ENCODE measurements at regions not wholly inside any gene's neighbourhood (a gene's known extent, or its start where the extent isn't known, plus 50 kb on each side); places are given as distances from the start of the nearest gene placed in this dataset.

DNA sequence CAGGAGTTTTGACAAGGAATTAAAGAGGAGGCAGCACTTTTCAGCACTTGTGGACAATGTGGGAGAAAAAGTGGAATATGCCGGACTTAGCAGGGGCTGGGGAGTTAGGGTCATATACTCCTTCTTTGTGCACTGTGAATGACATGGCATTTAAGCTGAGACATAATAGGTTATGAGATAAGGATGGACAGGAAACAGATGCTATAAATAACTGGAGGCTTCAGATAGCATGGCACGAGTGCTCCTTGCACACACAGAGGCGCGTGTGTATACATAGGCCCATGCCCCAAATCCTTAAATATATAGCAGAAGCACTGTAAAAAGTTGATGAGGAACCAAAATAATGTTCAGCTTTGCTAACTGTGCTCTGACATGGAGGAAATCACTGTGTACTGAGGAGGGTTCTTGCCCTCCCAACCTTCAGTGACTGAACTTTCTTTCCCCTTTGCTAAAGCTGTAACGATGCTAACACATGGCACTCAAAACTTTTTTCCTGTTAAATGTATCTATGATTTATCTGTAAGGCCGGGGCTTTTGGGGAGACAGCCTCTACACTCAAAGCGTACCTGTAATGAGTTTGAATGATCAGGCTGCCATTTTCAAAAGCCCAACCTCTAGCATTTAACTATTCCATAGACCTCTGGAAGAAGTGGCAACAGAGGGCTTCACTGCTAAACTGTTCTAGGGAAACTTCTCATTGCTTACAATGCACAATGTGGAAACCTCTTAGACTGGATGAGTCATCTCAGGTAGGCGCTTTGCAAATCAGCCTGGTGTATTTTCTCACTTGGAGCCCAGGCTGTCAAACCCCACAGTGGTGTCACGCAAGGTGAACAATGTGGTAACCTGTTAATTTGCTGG lies 784.6 kb downstream of the NR2F2 start:
- DNase-seq, result no peak
- H3K36me3 Mint-ChIP-seq (ENCODE audit: low read depth), result no peaks in the 10 kb centered on the region
- no peaks in the 10 kb centered on the region for H3K27me3 Mint-ChIP-seq

DNA sequence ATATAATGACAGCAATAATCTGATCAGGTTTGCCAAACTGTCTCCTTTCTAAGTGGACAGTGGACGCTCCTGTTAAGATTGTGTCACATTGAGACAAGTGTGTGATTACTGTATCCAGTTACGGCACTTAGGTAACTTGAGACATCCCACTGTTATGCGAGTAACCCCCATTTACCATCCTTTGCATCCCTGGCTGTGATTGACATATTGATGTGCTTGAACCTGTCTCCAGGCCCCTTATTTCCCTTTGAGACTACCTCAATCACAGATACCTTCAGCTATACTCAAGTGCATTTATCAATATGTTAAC lies 785.2 kb downstream of the NR2F2 start:
- peaks cover 13% of the 10 kb centered on the region for H3K9me3 Mint-ChIP-seq
- no peaks in the 10 kb centered on the region for H3K27me3 Mint-ChIP-seq
- no peak overlapping the region for H3K27ac Mint-ChIP-seq
- H3K4me3 Mint-ChIP-seq, result no peak overlapping the region
- ChIA-PET POLR2A (no interaction called here), CTCF (no interaction called here)
- no peaks in the 10 kb centered on the region for H3K4me1 Mint-ChIP-seq
- no peaks in the 10 kb centered on the region for H3K36me3 Mint-ChIP-seq (ENCODE audit: low read depth)
- DNase-seq, result no peak

More for the DNA sequence above, 784.6 kb downstream of the NR2F2 start:
- peaks cover 9% of the 10 kb centered on the region for H3K9me3 Mint-ChIP-seq
- H3K4me3 Mint-ChIP-seq, result no peak overlapping the region
- no peaks in the 10 kb centered on the region for H3K4me1 Mint-ChIP-seq
- CTCF ChIA-PET, result no interaction called here
- no peak overlapping the region for H3K27ac Mint-ChIP-seq
- POLR2A ChIA-PET, result no interaction called here

DNA sequence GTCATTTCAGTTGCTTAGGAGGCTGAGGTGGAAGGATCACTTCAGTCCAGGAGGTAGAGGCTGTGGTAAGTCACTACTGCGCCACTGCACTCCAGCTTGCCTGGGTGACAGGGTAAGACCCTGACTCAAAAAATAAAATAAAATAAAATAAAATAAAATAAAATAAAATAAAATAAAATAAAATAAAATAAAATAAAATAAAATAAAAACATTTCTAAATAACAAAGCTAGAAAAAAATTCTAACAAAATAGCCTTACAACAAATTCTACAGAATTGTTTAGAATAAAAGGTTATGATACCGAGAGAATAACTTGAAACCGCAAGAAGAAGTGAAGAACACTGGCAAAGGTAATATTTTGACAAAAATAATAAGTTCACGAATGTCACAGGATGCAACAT lies 794.3 kb downstream of the NR2F2 start:
- CTCF ChIA-PET, result no interaction called here
- H3K4me3 Mint-ChIP-seq, result no peak overlapping the region
- no peaks in the 10 kb centered on the region for H3K27me3 Mint-ChIP-seq
- no peaks in the 10 kb centered on the region for H3K36me3 Mint-ChIP-seq (ENCODE audit: low read depth)
- peaks cover 8% of the 10 kb centered on the region for H3K9me3 Mint-ChIP-seq
- H3K27ac Mint-ChIP-seq, result no peak overlapping the region
- POLR2A ChIA-PET, result no interaction called here
- H3K4me1 Mint-ChIP-seq, result no peaks in the 10 kb centered on the region
- DNase-seq, result no peak

DNA sequence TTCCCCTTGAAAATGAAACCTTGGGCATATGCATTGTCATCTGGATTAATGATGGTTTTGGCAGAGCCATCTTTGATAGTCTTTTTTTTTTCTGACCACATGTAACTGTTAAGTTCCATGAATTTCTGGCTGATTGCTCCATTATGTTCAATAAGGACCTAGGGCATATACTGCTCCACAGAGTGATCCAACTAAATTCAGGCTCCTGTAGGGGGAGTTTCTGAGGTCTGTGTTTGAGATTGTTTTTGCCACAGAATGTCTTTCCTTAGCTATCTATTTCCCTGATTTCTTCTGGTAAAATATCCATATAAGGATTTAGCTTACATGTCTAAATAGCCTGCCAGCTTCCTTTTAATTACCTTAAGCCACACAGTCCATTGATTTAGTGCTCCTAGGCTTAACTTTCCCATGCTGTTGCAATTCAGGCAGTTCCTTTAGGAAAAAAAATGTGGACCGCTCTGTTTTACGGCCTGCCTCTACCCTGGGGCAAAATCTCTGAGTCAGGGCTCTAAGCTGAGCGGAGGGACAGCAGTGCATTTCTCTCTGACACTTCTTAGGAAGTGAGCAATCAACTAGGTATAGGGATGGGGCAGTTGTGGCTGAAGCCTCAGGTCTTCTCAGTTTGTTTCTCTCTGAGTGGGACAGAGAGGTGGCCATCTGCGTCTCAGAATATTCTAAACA lies 796.2 kb downstream of the NR2F2 start:
- ChIA-PET POLR2A (no interaction called here), CTCF (no interaction called here)
- Mint-ChIP-seq H3K36me3 (ENCODE audit: low read depth) (no peaks in the 10 kb centered on the region), H3K9me3 (peaks cover 3% of the 10 kb centered on the region), H3K4me1 (no peaks in the 10 kb centered on the region), H3K4me3 (no peak overlapping the region), H3K27me3 (no peaks in the 10 kb centered on the region), H3K27ac (no peak overlapping the region)
- DNase-seq, result no peak

DNA sequence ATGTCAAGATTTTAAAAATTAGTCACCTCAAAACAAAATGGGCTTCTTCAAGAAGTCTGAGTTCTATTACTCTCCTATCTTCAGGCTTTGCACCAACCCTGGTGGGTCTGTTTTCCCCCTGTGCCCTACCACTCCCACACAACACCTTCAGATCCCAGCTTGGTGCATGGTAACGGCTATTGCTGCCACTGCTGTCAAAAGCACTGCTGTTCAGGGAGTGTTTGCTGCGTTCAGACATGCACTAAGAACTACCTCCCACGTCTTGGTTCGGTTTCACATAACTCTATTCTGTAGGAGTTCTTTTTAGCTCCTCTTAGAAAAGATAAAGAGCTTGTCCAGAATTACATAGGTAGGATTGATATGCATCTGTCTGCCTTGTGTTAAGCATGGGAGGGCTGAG lies 799.2 kb downstream of the NR2F2 start:
- H3K27me3 Mint-ChIP-seq, result no peaks in the 10 kb centered on the region
- CTCF ChIA-PET, result no interaction called here
- no peaks in the 10 kb centered on the region for H3K4me1 Mint-ChIP-seq
- POLR2A ChIA-PET, result no interaction called here
- no peak overlapping the region for H3K27ac Mint-ChIP-seq
- peaks cover 6% of the 10 kb centered on the region for H3K9me3 Mint-ChIP-seq
- no peak for DNase-seq
- H3K4me3 Mint-ChIP-seq, result no peak overlapping the region
- no peaks in the 10 kb centered on the region for H3K36me3 Mint-ChIP-seq (ENCODE audit: low read depth)

DNA sequence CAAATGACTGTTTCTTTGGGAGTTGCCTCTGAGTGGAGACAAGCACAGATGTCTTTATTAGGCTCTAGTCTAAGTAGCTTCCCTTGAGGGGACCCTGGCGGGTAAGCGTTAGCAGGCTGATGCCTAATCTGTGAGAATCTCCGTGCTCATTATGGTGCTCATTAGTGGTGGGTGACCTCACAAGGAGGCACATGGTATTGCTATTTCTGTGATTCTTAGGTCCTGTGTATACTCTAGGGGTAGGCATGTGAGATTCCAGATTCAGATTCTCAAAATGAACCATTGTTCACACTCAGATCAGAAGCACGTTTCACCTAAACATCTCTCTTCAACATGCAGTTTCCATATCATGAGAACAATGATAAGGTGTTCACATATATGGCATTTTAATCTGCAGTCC lies 809.7 kb downstream of the NR2F2 start:
- Mint-ChIP-seq H3K27ac (no peak overlapping the region), H3K36me3 (ENCODE audit: low read depth) (no peaks in the 10 kb centered on the region), H3K9me3 (peaks cover under 1% of the 10 kb centered on the region), H3K4me1 (no peaks in the 10 kb centered on the region), H3K4me3 (no peak overlapping the region), H3K27me3 (no peaks in the 10 kb centered on the region)
- no peak for DNase-seq
- ChIA-PET CTCF (no interaction called here), POLR2A (no interaction called here)

DNA sequence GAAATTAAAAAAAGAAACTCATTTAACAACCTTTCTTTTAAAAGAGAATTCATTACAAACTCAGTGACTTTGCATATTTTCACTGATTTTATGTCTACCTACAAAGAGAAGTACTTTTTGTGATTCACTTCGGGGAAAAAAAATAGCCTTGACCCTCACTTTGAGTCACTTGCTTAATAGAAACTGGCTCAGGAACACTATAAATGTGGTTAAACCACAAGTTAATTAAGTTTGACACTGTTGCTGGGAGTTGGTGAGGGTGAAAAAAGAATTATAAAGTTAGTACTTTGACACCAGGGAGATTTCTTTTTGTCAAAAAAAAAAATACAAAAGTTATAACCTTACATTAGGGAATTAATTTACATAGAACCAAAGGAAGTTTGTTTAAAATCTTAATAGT lies 810.9 kb downstream of the NR2F2 start:
- Mint-ChIP-seq H3K9me3 (peaks cover 3% of the 10 kb centered on the region), H3K36me3 (ENCODE audit: low read depth) (no peaks in the 10 kb centered on the region), H3K27ac (no peak overlapping the region), H3K4me1 (no peaks in the 10 kb centered on the region), H3K4me3 (no peak overlapping the region), H3K27me3 (no peaks in the 10 kb centered on the region)
- POLR2A ChIA-PET, result no interaction called here
- DNase-seq, result no peak
- CTCF ChIA-PET, result no interaction called here

DNA sequence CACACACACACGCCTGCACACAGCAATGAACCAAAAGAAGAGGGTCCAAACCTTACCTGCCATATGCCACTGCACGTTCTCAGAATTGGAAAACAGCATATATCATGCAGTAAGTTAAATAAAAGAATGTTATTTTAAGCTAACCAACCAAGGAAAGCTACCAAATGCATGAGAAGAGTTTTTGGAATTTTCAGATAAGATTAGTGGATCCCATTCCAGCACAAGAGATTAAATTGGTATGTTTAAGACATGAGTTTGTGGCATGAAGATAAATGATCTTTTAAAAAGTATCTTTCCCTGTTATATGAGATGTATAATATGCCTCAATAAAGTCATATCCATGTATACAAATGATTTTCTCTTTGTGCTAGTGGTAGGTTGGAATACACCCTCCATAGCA lies 811.4 kb downstream of the NR2F2 start:
- Mint-ChIP-seq H3K27ac (no peak overlapping the region), H3K9me3 (peaks cover 3% of the 10 kb centered on the region), H3K4me1 (no peaks in the 10 kb centered on the region), H3K27me3 (no peaks in the 10 kb centered on the region), H3K36me3 (ENCODE audit: low read depth) (no peaks in the 10 kb centered on the region), H3K4me3 (no peak overlapping the region)
- CTCF ChIA-PET, result no interaction called here
- POLR2A ChIA-PET, result no interaction called here
- no peak for DNase-seq

DNA sequence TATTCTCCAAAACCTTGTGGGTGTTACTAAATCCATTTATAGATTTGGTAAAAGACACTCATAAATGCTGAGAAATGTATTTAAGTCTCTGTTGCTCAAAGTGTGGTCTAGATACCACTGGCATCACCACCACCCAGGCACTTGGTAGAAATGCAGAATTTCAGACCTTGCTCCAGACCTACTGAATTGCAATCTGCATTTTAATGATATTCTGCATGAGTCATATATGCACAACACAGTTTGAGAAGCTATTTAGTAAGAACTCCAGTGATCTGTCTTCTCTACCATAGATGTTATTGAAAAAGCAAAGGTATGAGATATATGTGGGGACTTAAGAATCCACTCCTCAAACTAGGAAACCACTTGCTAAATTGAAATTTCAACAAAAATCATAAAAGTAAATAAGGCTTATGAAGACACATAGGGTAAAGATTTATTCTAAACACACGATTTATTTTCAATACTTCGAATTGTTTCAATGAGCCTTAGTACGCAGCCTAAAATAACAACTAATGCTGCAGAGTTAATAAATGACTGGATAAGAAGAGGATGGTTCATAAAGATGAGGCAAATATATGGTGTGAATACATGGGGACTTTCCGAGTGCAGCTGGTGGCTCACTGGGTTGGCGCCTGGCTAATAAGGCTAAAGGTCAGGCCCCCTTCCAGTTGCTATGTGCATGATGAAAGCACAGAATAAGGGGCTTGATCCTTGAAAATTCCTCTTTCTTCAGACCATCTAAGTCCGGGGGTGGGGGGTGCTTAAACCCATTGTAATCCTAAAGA lies 813.3 kb downstream of the NR2F2 start:
- Mint-ChIP-seq H3K27me3 (no peaks in the 10 kb centered on the region), H3K4me1 (no peaks in the 10 kb centered on the region), H3K4me3 (no peak overlapping the region), H3K9me3 (peaks cover 3% of the 10 kb centered on the region), H3K36me3 (ENCODE audit: low read depth) (no peaks in the 10 kb centered on the region), H3K27ac (no peak overlapping the region)
- CTCF ChIA-PET, result no interaction called here
- POLR2A ChIA-PET, result no interaction called here
- no peak for DNase-seq

DNA sequence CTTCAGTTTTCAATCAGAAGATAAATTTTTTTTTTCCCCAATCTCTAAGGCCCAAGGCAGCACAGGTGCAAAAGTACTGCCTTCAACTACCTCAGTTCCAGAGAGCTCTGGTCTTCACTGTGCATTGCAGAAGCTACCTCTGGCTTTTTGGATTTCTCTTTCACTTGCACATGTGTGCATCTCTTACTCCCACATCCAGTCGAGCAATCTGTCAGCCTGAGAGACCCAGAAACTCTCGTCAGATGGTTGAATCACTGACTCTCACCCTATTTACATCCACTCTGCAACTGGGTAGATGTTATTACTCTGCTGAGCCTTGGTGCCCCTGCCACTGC lies 813.8 kb downstream of the NR2F2 start:
- DNase-seq, result no peak
- H3K27ac Mint-ChIP-seq, result no peak overlapping the region
- no peak overlapping the region for H3K4me3 Mint-ChIP-seq
- no peaks in the 10 kb centered on the region for H3K36me3 Mint-ChIP-seq (ENCODE audit: low read depth)
- H3K27me3 Mint-ChIP-seq, result no peaks in the 10 kb centered on the region
- H3K4me1 Mint-ChIP-seq, result no peaks in the 10 kb centered on the region
- ChIA-PET POLR2A (no interaction called here), CTCF (no interaction called here)
- H3K9me3 Mint-ChIP-seq, result peaks cover 3% of the 10 kb centered on the region

DNA sequence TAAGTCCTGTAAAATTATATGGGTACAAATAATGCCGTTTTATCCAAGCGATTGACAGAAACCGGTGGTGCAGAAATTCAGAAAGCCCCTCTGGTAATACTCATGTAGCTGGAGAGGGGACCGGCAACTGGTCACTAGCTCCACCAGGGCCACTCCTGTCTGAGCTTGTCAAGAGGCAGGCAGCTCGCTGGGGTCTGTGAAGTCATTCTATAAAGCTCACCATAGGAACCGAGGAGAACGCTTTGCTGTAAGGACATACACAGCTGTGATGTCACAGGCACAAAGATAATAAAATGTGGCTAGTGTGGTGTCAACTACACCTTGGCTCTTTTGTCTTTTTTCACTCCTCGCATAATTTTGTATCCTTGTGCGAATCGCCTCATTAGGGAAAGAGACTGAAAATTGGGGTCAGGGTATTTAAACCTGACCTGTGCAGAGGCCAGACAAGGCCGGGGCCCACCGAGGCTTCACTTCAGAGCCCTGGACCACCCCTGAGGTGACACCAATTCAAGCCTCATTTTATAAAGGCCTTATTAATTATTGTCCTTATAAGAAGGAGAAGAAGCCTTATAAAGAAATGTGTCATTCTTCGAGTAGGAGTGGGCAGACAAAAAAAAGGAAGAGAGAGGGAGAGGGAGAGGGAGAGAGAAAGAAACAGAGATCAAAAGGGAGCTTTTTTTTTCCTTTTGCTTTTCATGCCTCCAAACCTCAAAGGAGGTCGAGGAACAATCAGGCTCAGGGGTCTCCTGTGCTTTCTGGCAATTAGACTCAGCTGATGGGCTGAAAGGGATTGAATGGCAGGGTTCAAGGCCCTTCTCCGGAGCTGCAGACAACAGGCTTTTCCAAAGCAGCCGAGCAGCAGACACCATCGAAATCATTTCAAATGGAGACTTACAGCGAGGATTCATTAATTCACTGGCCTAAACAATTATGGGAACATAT lies 813.3 kb upstream of the ARRDC4 start:
- ChIA-PET POLR2A (no interaction called here), CTCF (no interaction called here)
- no peaks in the 10 kb centered on the region for H3K36me3 Mint-ChIP-seq (ENCODE audit: low read depth)
- H3K27me3 Mint-ChIP-seq, result no peaks in the 10 kb centered on the region
- DNase-seq, result no peak
- H3K9me3 Mint-ChIP-seq, result peaks cover 6% of the 10 kb centered on the region
- no peak overlapping the region for H3K27ac Mint-ChIP-seq
- no peaks in the 10 kb centered on the region for H3K4me1 Mint-ChIP-seq
- H3K4me3 Mint-ChIP-seq, result no peak overlapping the region

DNA sequence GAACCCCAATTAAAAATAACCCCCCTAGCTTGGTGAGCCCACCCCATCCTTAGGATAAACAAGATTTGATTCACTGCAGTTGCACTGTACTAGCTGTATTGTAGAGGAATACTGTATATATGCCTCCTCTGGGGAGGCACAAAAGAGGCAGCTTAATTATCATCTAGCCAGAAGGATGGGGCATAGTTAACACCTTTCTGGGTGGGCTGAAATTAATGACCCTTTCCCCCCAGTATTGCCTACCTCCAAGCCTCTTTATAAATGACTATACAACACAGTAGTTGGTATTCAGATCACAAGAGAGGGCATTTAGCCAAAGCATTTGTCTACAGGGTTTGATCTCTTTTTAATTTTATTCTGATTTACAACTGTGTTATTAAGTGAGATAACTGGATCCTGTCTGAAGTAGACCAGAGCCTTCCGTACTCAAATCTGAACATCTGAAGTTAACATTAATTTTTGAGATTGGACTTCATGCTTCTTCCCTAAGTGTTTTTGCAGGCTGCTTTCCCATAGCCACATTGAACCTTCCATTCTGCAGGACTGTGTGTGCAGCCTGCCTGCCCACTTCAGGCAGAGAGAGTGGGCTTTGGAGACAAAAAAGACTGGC lies 807.0 kb upstream of the ARRDC4 start:
- Mint-ChIP-seq H3K27ac (no peak overlapping the region), H3K4me1 (no peaks in the 10 kb centered on the region), H3K36me3 (ENCODE audit: low read depth) (no peaks in the 10 kb centered on the region), H3K27me3 (no peaks in the 10 kb centered on the region), H3K9me3 (peaks cover 2% of the 10 kb centered on the region), H3K4me3 (no peak overlapping the region)
- POLR2A ChIA-PET, result no interaction called here
- CTCF ChIA-PET, result no interaction called here
- DNase-seq, result no peak

Data from activated CD4-positive, alpha-beta T cell treated with anti-CD3 and anti-CD28 coated beads, Interleukin-2, amount 10 ng/mL, durations not matched to agents 7 days and 5 days (primary cell).